Natural killer cell treated with Interleukin-12 subunit alpha and Interleukin-12 subunit beta and Interleukin-15 and Interleukin-18, amount 100 ng/mL, for 72 hours (primary cell): ENCODE measurements at regions not wholly inside any gene's neighbourhood (a gene's known extent, or its start where the extent isn't known, plus 50 kb on each side); places are given as distances from the start of the nearest gene placed in this dataset.
"Not testable (repeated sequence)": the region's sequence is repeated elsewhere in the genome, so short reads cannot be mapped to it uniquely, and the experiment has no call there.

Experiments
- ATAC-seq, 2 donors: fragments of 150-1000 bp; cut with Tn5 transposase in 1 of 2; sonication (Bioruptor Pico), chemical (Tn5 transposase) in 1 of 2; 2 replicates each; pipeline ENCODE4 v1.10.0; 2021
- DNase-seq: peaks from one replicate; pipeline ENCODE4 v3.0.0; 2022; ENCODE audit warnings: low spot score
- H3K27ac Mint-ChIP-seq, 2 donors: 1 replicate in 1 of 2; 2 replicates in 1 of 2; pipeline ENCODE4 v1.8.0; 2022; ENCODE audit warnings: mixed read lengths in 2 of 2, mild to moderate bottlenecking in 1 of 2, moderate library complexity in 1 of 2
- H3K27me3 Mint-ChIP-seq, 2 donors: 1 replicate in 1 of 2; 2 replicates in 1 of 2; pipeline ENCODE4 v1.8.0; 2022; ENCODE audit warnings: mixed read lengths in 2 of 2
- H3K36me3 Mint-ChIP-seq: one replicate; pipeline ENCODE4 v1.8.0; 2022; ENCODE audit warnings: mixed read lengths
- H3K4me1 Mint-ChIP-seq, 2 donors: 1 replicate in 1 of 2; 2 replicates in 1 of 2; pipeline ENCODE4 v1.8.0; 2022; ENCODE audit warnings: low read depth in 2 of 2, mixed read lengths in 2 of 2, mild to moderate bottlenecking in 1 of 2
- H3K4me3 Mint-ChIP-seq: one replicate; pipeline ENCODE4 v1.8.0; 2022; ENCODE audit warnings: mixed read lengths
- H3K9me3 Mint-ChIP-seq: 2 replicates; pipeline ENCODE4 v1.8.0; 2022; ENCODE audit warnings: mixed read lengths

GRCh38 chr4:116328261-116328860 lies 757.0 kb downstream of the TRAM1L1 start:
- no peak for ATAC-seq
- Mint-ChIP-seq H3K27me3 (no peaks in the 10 kb centered on the region), H3K4me3 (no peak overlapping the region)

GRCh38 chr4:116323606-116324005 lies 761.8 kb downstream of the TRAM1L1 start:
- Mint-ChIP-seq H3K27ac (no peak overlapping the region), H3K27me3 (no peaks in the 10 kb centered on the region)

More at GRCh38 chr4:116328261-116328860, 757.0 kb downstream of the TRAM1L1 start:
- no peaks in the 10 kb centered on the region for H3K36me3 Mint-ChIP-seq
- H3K9me3 Mint-ChIP-seq, result peaks cover 3% of the 10 kb centered on the region
- no peak for DNase-seq
- H3K27ac Mint-ChIP-seq, result no peak overlapping the region
- H3K4me1 Mint-ChIP-seq, result no peaks in the 10 kb centered on the region

GRCh38 chr4:116321471-116321870 lies 763.9 kb downstream of the TRAM1L1 start:
- H3K27me3 Mint-ChIP-seq, result no peaks in the 10 kb centered on the region
- DNase-seq, result no peak
- no peak overlapping the region for H3K4me3 Mint-ChIP-seq

More at GRCh38 chr4:116323606-116324005, 761.8 kb downstream of the TRAM1L1 start:
- H3K4me3 Mint-ChIP-seq, result no peak overlapping the region
- no peaks in the 10 kb centered on the region for H3K4me1 Mint-ChIP-seq
- no peaks in the 10 kb centered on the region for H3K36me3 Mint-ChIP-seq
- DNase-seq (no peak), ATAC-seq (no peak)
- peaks cover 3% of the 10 kb centered on the region for H3K9me3 Mint-ChIP-seq

GRCh38 chr4:116320859-116321258 lies 764.5 kb downstream of the TRAM1L1 start:
- H3K36me3 Mint-ChIP-seq, result no peaks in the 10 kb centered on the region
- H3K4me3 Mint-ChIP-seq, result no peak overlapping the region
- no peaks in the 10 kb centered on the region for H3K9me3 Mint-ChIP-seq

More at GRCh38 chr4:116321471-116321870, 763.9 kb downstream of the TRAM1L1 start:
- H3K9me3 Mint-ChIP-seq, result no peaks in the 10 kb centered on the region
- no peaks in the 10 kb centered on the region for H3K4me1 Mint-ChIP-seq
- H3K36me3 Mint-ChIP-seq, result no peaks in the 10 kb centered on the region
- no peak for ATAC-seq
- no peak overlapping the region for H3K27ac Mint-ChIP-seq

GRCh38 chr4:116303736-116304188 lies 781.6 kb downstream of the TRAM1L1 start:
- no peak for DNase-seq
- H3K4me3 Mint-ChIP-seq, result no peak overlapping the region
- H3K36me3 Mint-ChIP-seq, result no peaks in the 10 kb centered on the region
- H3K27me3 Mint-ChIP-seq, result no peaks in the 10 kb centered on the region
- peaks cover 4% of the 10 kb centered on the region for H3K9me3 Mint-ChIP-seq
- ATAC-seq, result no peak
- H3K27ac Mint-ChIP-seq, result no peak overlapping the region
- no peaks in the 10 kb centered on the region for H3K4me1 Mint-ChIP-seq

More at GRCh38 chr4:116320859-116321258, 764.5 kb downstream of the TRAM1L1 start:
- Mint-ChIP-seq H3K4me1 (no peaks in the 10 kb centered on the region), H3K27ac (no peak overlapping the region), H3K27me3 (no peaks in the 10 kb centered on the region)
- ATAC-seq (no peak), DNase-seq (no peak)

GRCh38 chr4:116302990-116303735 lies 782.2 kb downstream of the TRAM1L1 start:
- DNase-seq (no peak), ATAC-seq (no peak)
- H3K36me3 Mint-ChIP-seq, result no peaks in the 10 kb centered on the region
- H3K27me3 Mint-ChIP-seq, result no peaks in the 10 kb centered on the region
- H3K27ac Mint-ChIP-seq, result no peak overlapping the region
- H3K4me1 Mint-ChIP-seq, result no peaks in the 10 kb centered on the region
- no peak overlapping the region for H3K4me3 Mint-ChIP-seq
- H3K9me3 Mint-ChIP-seq, result peaks cover 4% of the 10 kb centered on the region

GRCh38 chr4:116275006-116275405 lies 810.4 kb downstream of the TRAM1L1 start:
- Mint-ChIP-seq H3K4me3 (no peak overlapping the region), H3K9me3 (peaks cover 14% of the 10 kb centered on the region), H3K27ac (no peak overlapping the region), H3K4me1 (no peaks in the 10 kb centered on the region), H3K27me3 (no peaks in the 10 kb centered on the region), H3K36me3 (no peaks in the 10 kb centered on the region)
- DNase-seq (no peak), ATAC-seq (peak in 1 of 2 donors; percentile 48)

GRCh38 chr4:116272336-116272735 lies 813.0 kb downstream of the TRAM1L1 start:
- Mint-ChIP-seq H3K9me3 (peaks cover 7% of the 10 kb centered on the region), H3K4me3 (no peak overlapping the region), H3K36me3 (no peaks in the 10 kb centered on the region), H3K27me3 (no peaks in the 10 kb centered on the region), H3K27ac (no peak overlapping the region), H3K4me1 (no peaks in the 10 kb centered on the region)
- DNase-seq (no peak), ATAC-seq (no peak)

GRCh38 chr4:116260931-116261330 lies 824.4 kb downstream of the TRAM1L1 start:
- not testable (repeated sequence) for H3K27me3 Mint-ChIP-seq, ATAC-seq, H3K4me3 Mint-ChIP-seq, DNase-seq, H3K27ac Mint-ChIP-seq, H3K36me3 Mint-ChIP-seq, H3K4me1 Mint-ChIP-seq
- H3K9me3 Mint-ChIP-seq, result peaks cover 10% of the 10 kb centered on the region

GRCh38 chr4:116244771-116245170 lies 840.6 kb downstream of the TRAM1L1 start:
- Mint-ChIP-seq H3K4me3 (no peak overlapping the region), H3K36me3 (no peaks in the 10 kb centered on the region), H3K27ac (no peak overlapping the region), H3K4me1 (no peaks in the 10 kb centered on the region), H3K9me3 (peaks cover 8% of the 10 kb centered on the region), H3K27me3 (no peaks in the 10 kb centered on the region)
- ATAC-seq, result no peak
- DNase-seq, result no peak

- Mint-ChIP-seq H3K27me3 (no peaks in the 10 kb centered on the region), H3K4me1 (no peaks in the 10 kb centered on the region), H3K27ac (no peak overlapping the region), H3K9me3 (peaks cover 8% of the 10 kb centered on the region), H3K36me3 (no peaks in the 10 kb centered on the region), H3K4me3 (no peak overlapping the region)
- ATAC-seq, result no peak
- DNase-seq, result no peak
Observed at GRCh38 chr4:116243431-116243830, 841.9 kb downstream of the TRAM1L1 start.

- DNase-seq (no peak), ATAC-seq (no peak)
- no peaks in the 10 kb centered on the region for H3K36me3 Mint-ChIP-seq
- no peaks in the 10 kb centered on the region for H3K4me1 Mint-ChIP-seq
- H3K27me3 Mint-ChIP-seq, result no peaks in the 10 kb centered on the region
- no peak overlapping the region for H3K4me3 Mint-ChIP-seq
- H3K27ac Mint-ChIP-seq, result no peak overlapping the region
- H3K9me3 Mint-ChIP-seq, result peaks cover 6% of the 10 kb centered on the region
Observed at GRCh38 chr4:116233971-116234370, 851.4 kb downstream of the TRAM1L1 start.

- H3K4me3 Mint-ChIP-seq, H3K27me3 Mint-ChIP-seq, ATAC-seq, H3K27ac Mint-ChIP-seq, DNase-seq, H3K36me3 Mint-ChIP-seq, H3K4me1 Mint-ChIP-seq: not testable (repeated sequence)
- H3K9me3 Mint-ChIP-seq, result peaks cover 15% of the 10 kb centered on the region
Observed at GRCh38 chr4:116231999-116232398, 853.4 kb downstream of the TRAM1L1 start.

- ATAC-seq (no peak), DNase-seq (no peak)
- Mint-ChIP-seq H3K4me3 (no peak overlapping the region), H3K27me3 (no peaks in the 10 kb centered on the region), H3K36me3 (no peaks in the 10 kb centered on the region), H3K4me1 (no peaks in the 10 kb centered on the region), H3K27ac (no peak overlapping the region), H3K9me3 (peaks cover 15% of the 10 kb centered on the region)
Observed at GRCh38 chr4:116229420-116229819, 856.0 kb downstream of the TRAM1L1 start.
